C4-2B (cell line): ENCODE measurements at regions not wholly inside any gene's neighbourhood (a gene's known extent, or its start where the extent isn't known, plus 50 kb on each side); places are given as distances from the start of the nearest gene placed in this dataset.

Experiments used
- CTCF ChIP-seq: fragments of 450-650 bp; conservative IDR thresholded peaks from 2 replicates; pipeline ENCODE4 v1.5.1; 2017; ENCODE audit warnings: mild to moderate bottlenecking
- ZFX ChIP-seq: fragments of 450-650 bp; IDR thresholded peaks from 2 replicates; pipeline ENCODE4 v1.6.1; 2017

GRCh38 chr4:27251771-27252170 is 391.1 kb downstream of the STIM2 start:
- no peak for TF ChIP-seq ZFX
- TF ChIP-seq CTCF: no peak
